Type B pancreatic cell (in vitro differentiated cells): ENCODE measurements at regions not wholly inside any gene's neighbourhood (a gene's known extent, or its start where the extent isn't known, plus 50 kb on each side); places are given as distances from the start of the nearest gene placed in this dataset.
"Not testable (repeated sequence)": the region's sequence is repeated elsewhere in the genome, so short reads cannot be mapped to it uniquely, and the experiment has no call there.

Experiments
- DNase-seq: peaks from one replicate; pipeline ENCODE4 v3.0.0; 2021; ENCODE audit warnings: mixed read lengths; ENCODE audit not compliant: unreplicated experiment; ENCODE audit errors: extremely low spot score
- H3K27ac Mint-ChIP-seq: 2 replicates; pipeline ENCODE4 v1.8.0; 2021; ENCODE audit warnings: mild to moderate bottlenecking, mixed read lengths
- H3K27me3 Mint-ChIP-seq: 2 replicates; pipeline ENCODE4 v1.8.0; 2021; ENCODE audit warnings: mixed read lengths
- H3K36me3 Mint-ChIP-seq: 2 replicates; pipeline ENCODE4 v1.8.0; 2021; ENCODE audit warnings: mixed read lengths
- H3K4me1 Mint-ChIP-seq: one replicate; pipeline ENCODE4 v1.8.0; 2021; ENCODE audit warnings: mixed read lengths; ENCODE audit not compliant: unreplicated experiment
- H3K4me3 Mint-ChIP-seq: 2 replicates; pipeline ENCODE4 v1.8.0; 2021; ENCODE audit warnings: mild to moderate bottlenecking, mixed read lengths
- H3K9me3 Mint-ChIP-seq: 2 replicates; pipeline ENCODE4 v1.8.0; 2021; ENCODE audit warnings: mixed read lengths
- TF ChIP-seq, protein P1 (sequence below): fragments of 200-600 bp; sonication (generic); conservative IDR thresholded peaks from 2 replicates; pipeline ENCODE4 v1.5.0; 2021; ENCODE audit warnings: antibody characterized with exemption, mild to moderate bottlenecking

DNA sequence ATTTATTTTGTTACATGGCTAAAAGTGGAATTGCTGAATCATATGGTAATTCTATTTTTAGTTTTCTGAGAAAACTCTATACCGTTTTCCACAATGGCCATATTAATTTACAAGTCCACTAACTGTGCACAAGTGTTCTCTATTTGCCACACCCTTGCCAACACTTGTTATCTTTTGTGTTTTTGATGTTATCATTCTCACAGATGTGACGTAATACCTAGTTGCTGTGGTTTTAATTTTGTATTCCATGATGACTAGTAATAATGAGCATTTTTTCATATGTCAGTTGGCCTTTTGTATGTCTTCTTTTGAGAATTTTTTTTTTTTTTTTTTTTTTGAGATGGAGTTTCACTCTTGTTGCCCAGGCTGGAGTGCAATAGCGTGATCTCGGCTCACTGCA, 164.2 kb upstream of the SPANXN4 start:
- no peak overlapping the region for H3K27ac Mint-ChIP-seq
- H3K4me1 Mint-ChIP-seq = no peaks in the 10 kb centered on the region
- H3K4me3 Mint-ChIP-seq = no peak overlapping the region
- TF ChIP-seq, protein P1, sequence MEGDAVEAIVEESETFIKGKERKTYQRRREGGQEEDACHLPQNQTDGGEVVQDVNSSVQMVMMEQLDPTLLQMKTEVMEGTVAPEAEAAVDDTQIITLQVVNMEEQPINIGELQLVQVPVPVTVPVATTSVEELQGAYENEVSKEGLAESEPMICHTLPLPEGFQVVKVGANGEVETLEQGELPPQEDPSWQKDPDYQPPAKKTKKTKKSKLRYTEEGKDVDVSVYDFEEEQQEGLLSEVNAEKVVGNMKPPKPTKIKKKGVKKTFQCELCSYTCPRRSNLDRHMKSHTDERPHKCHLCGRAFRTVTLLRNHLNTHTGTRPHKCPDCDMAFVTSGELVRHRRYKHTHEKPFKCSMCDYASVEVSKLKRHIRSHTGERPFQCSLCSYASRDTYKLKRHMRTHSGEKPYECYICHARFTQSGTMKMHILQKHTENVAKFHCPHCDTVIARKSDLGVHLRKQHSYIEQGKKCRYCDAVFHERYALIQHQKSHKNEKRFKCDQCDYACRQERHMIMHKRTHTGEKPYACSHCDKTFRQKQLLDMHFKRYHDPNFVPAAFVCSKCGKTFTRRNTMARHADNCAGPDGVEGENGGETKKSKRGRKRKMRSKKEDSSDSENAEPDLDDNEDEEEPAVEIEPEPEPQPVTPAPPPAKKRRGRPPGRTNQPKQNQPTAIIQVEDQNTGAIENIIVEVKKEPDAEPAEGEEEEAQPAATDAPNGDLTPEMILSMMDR = no peak
- H3K27me3 Mint-ChIP-seq = no peaks in the 10 kb centered on the region
- no peak for DNase-seq
- H3K36me3 Mint-ChIP-seq = no peaks in the 10 kb centered on the region
- H3K9me3 Mint-ChIP-seq = no peaks in the 10 kb centered on the region

DNA sequence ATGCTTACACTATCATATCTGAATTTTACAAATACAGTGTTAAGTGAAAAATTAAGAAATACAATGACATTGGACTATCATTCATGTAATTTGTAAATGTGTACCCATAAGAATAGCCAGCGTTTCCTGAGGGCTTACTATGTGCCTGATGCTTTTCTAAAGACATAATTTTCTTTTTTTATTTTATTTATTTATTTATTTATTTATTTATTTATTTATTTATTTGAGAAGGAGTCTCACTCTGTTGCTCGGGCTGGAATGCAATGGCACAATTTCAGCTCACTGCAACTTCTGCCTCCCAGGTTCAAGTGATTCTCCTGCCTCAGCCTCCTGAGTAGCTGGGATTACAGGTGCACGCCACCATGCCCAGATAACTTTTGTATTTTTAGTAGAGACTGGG, 159.5 kb upstream of the SPANXN4 start:
- not testable (repeated sequence) for H3K36me3 Mint-ChIP-seq, H3K27me3 Mint-ChIP-seq, DNase-seq, H3K27ac Mint-ChIP-seq, H3K9me3 Mint-ChIP-seq, H3K4me1 Mint-ChIP-seq, H3K4me3 Mint-ChIP-seq

DNA sequence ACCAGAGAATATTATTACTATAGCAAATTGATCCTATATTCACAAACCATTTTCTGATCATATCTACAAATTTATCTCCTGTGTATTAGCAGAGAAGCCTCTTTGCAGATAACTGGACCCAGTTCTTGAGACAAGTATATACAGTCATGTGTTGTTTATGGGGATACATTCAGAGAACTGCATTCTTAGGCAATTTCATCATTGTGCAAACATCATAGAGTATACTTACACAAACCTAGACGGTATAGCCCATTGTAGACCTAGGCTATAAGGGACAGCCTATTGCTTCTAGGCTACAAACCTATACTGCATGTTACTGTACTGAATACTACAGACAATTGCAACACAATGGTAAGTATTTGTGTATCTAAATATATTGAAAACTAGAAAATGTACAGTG, 152.5 kb upstream of the SPANXN4 start:
- Mint-ChIP-seq H3K27ac (no peak overlapping the region), H3K27me3 (no peaks in the 10 kb centered on the region), H3K9me3 (peaks cover 7% of the 10 kb centered on the region), H3K4me3 (no peak overlapping the region), H3K36me3 (no peaks in the 10 kb centered on the region), H3K4me1 (no peaks in the 10 kb centered on the region)
- DNase-seq = no peak
- TF ChIP-seq, protein P1 = no peak

DNA sequence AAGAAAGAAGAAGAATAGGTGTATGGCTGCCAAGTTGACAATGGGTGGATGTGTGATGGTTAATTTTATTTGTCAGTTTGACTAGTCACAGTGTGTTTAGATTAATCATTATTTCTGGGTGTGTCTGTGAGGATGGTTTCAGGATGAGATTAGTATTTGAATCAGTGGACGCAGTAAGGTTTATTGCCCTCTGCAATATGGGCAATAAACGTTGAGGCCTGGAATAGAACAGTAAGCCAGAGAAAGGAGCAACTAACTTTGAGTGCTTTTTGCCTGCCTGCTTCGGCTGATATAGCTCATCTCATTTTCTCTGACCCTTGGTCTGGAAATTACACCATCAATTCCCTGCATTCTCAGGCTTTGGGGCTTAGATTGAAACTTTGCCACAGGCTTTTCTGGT, 140.8 kb upstream of the SPANXN4 start:
- TF ChIP-seq, protein P1 = no peak
- Mint-ChIP-seq H3K4me1 (no peaks in the 10 kb centered on the region), H3K27me3 (no peaks in the 10 kb centered on the region), H3K4me3 (no peak overlapping the region), H3K36me3 (no peaks in the 10 kb centered on the region), H3K27ac (no peak overlapping the region), H3K9me3 (no peaks in the 10 kb centered on the region)
- no peak for DNase-seq

DNA sequence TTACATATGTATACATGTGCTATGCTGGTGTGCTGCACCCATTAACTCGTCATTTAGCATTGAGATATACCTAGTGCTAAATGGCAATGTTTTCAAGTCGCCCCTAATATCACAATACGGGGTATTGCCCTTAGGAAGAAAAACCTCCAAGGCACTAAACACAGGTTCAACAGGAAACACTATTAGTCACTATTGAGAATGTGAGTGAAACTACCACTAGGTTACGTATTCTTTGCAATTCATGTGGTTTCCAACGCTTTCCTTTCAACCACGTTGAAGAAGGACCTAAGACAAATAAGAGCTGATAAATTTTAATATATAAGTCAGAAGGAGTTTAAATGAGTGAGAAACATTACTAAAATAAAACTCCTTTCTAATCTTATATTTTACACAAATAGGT, 134.7 kb upstream of the SPANXN4 start:
- Mint-ChIP-seq H3K4me3 (no peak overlapping the region), H3K4me1 (no peaks in the 10 kb centered on the region), H3K27me3 (no peaks in the 10 kb centered on the region), H3K9me3 (no peaks in the 10 kb centered on the region), H3K27ac (no peak overlapping the region), H3K36me3 (no peaks in the 10 kb centered on the region)
- TF ChIP-seq, protein P1 = no peak
- DNase-seq = no peak

DNA sequence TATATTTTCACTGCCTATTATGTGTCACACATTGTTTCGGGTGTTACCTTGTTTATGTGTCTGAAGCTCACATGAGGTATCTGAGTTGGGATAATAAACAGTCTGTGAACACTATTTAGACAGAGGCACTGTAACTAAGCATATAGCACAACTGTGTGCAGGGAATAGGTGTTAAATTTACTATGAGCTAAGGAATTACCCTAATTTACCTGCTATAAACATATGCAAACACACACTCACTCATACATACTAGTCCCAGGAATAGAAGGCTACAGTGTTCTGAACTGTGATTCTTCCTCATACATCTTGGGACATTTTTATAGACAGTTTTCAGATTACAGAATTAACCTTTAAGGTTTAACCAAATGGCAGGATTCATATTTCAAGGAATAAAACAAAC, 127.6 kb upstream of the SPANXN4 start:
- DNase-seq = no peak
- Mint-ChIP-seq H3K9me3 (peaks cover 5% of the 10 kb centered on the region), H3K27ac (no peak overlapping the region), H3K27me3 (no peaks in the 10 kb centered on the region), H3K36me3 (no peaks in the 10 kb centered on the region), H3K4me3 (no peak overlapping the region), H3K4me1 (no peaks in the 10 kb centered on the region)
- TF ChIP-seq, protein P1 = no peak
